IMR-90 (cell line): ENCODE measurements at regions not wholly inside any gene's neighbourhood (a gene's known extent, or its start where the extent isn't known, plus 50 kb on each side); places are given as distances from the start of the nearest gene placed in this dataset.

ENCODE experiments used
- ATAC-seq: fragments of 200-7000 bp; cut with Tn5 transposase; 2 replicates; pipeline ENCODE4 v1.9.1; 2020; ENCODE audit warnings: low read depth, mild to moderate bottlenecking, moderate library complexity
- BruUV-seq: library from RNA; stranded (reverse); fragments of 400-500 nt; replicated peaks from 2 replicates; lab custom pipeline; 2021; lab: Mats Ljungman, UMichigan
- CTCF ChIA-PET: fragments of 300-600 bp; formaldehyde crosslinking; extraction: SDS; loops from one replicate; lab custom pipeline; 2021; ENCODE audit warnings: antibody characterized with exemption; lab: Yijun Ruan, JAX
- POLR2A ChIA-PET: fragments of 300-600 bp; sonication (Branson Sonifier 250); formaldehyde crosslinking; loops from one replicate; lab custom pipeline; 2022; ENCODE audit warnings: antibody characterized with exemption; ENCODE audit not compliant: unreplicated experiment; lab: Charles Lee
- DNase-seq: peaks from one replicate; pipeline ENCODE4 v3.0.0; 2013
- H2AFZ ChIP-seq: replicated peaks from 2 replicates; pipeline ENCODE3; 2013; ENCODE audit warnings: low read length, mild to moderate bottlenecking; ENCODE audit not compliant: poor library complexity
- H2AK5ac ChIP-seq: 2 replicates; pipeline ENCODE4 v1.6.1; 2013; ENCODE audit warnings: low read depth, low read length, inconsistent platforms
- H2AK9ac ChIP-seq: replicated peaks from 2 replicates; pipeline ENCODE3; 2013; ENCODE audit warnings: mild to moderate bottlenecking, low read depth, low read length, moderate library complexity; ENCODE audit not compliant: poor library complexity
- H2BK120ac ChIP-seq: 2 replicates; pipeline ENCODE4 v1.6.1; 2013; ENCODE audit warnings: low read depth, low read length, inconsistent platforms
- H2BK15ac ChIP-seq: 3 replicates; pipeline ENCODE4 v1.6.1; 2013; ENCODE audit warnings: low read depth, low read length, inconsistent platforms
- H2BK20ac ChIP-seq: 2 replicates; pipeline ENCODE4 v1.6.1; 2013; ENCODE audit warnings: low read depth, mild to moderate bottlenecking, inconsistent platforms, low read length, moderate library complexity
- H2BK5ac ChIP-seq: 2 replicates; pipeline ENCODE4 v1.6.1; 2013; ENCODE audit warnings: mild to moderate bottlenecking, low read depth, low read length, inconsistent platforms; ENCODE audit not compliant: poor library complexity, severe bottlenecking
- H3K14ac ChIP-seq: replicated peaks from 2 replicates; pipeline ENCODE4 v1.6.1; 2013; ENCODE audit warnings: low read depth, low read length, inconsistent platforms
- H3K18ac ChIP-seq: 2 replicates; pipeline ENCODE4 v1.6.1; 2013; ENCODE audit warnings: low read depth, low read length, control low read depth
- H3K23ac ChIP-seq: 2 replicates; pipeline ENCODE4 v1.6.1; 2013; ENCODE audit warnings: low read depth, low read length, inconsistent platforms
- H3K27ac ChIP-seq: 2 replicates; pipeline ENCODE4 v1.5.1; 2013; ENCODE audit warnings: mild to moderate bottlenecking, control low read depth, low read length; ENCODE audit not compliant: insufficient read depth
- H3K27me3 ChIP-seq: 2 replicates; pipeline ENCODE4 v1.6.1; 2013; ENCODE audit warnings: low read length; ENCODE audit not compliant: control insufficient read depth, insufficient read depth
- H3K36me3 ChIP-seq: 2 replicates; pipeline ENCODE4 v1.6.1; 2013; ENCODE audit warnings: low read length, mixed read lengths; ENCODE audit not compliant: control insufficient read depth, insufficient read depth
- H3K4ac ChIP-seq: 2 replicates; pipeline ENCODE4 v1.6.1; 2013; ENCODE audit warnings: low read depth, low read length, inconsistent platforms
- H3K4me1 ChIP-seq: 2 replicates; pipeline ENCODE4 v1.6.1; 2013; ENCODE audit warnings: low read length, mixed read lengths; ENCODE audit not compliant: control insufficient read depth, insufficient read depth
- H3K4me2 ChIP-seq: 2 replicates; pipeline ENCODE4 v1.6.1; 2013; ENCODE audit warnings: low read depth, mild to moderate bottlenecking, control low read depth, low read length, moderate library complexity
- H3K4me3 ChIP-seq: 2 replicates; pipeline ENCODE4 v1.5.1; 2013; ENCODE audit warnings: low read depth, mild to moderate bottlenecking, control low read depth, low read length, moderate library complexity; ENCODE audit not compliant: insufficient read depth
- H3K56ac ChIP-seq: 2 replicates; pipeline ENCODE4 v1.6.1; 2013; ENCODE audit warnings: low read length, inconsistent platforms; ENCODE audit not compliant: insufficient read depth; ENCODE audit errors: extremely low read depth
- H3K79me1 ChIP-seq, 2 experiments: 2 replicates each; pipeline ENCODE4 v1.6.1; 2013; ENCODE audit warnings: low read length in 2 of 2, inconsistent platforms in 1 of 2, low read depth in 1 of 2
- H3K9ac ChIP-seq: 2 replicates; pipeline ENCODE4 v1.6.1; 2013; ENCODE audit warnings: low read depth, low read length, control low read depth
- H3K9me1 ChIP-seq: 2 replicates; pipeline ENCODE4 v1.6.1; 2013; ENCODE audit warnings: low read length, inconsistent platforms; ENCODE audit not compliant: insufficient read depth
- H3K9me3 ChIP-seq: 2 replicates; pipeline ENCODE4 v1.6.1; 2013; ENCODE audit warnings: low read length; ENCODE audit not compliant: control insufficient read depth, insufficient read depth
- H4K20me1 ChIP-seq: 2 replicates; pipeline ENCODE4 v1.6.1; 2013; ENCODE audit warnings: low read length, inconsistent platforms; ENCODE audit not compliant: insufficient read depth
- H4K5ac ChIP-seq: 2 replicates; pipeline ENCODE4 v1.6.1; 2013; ENCODE audit warnings: mild to moderate bottlenecking, low read depth, low read length, control low read depth
- H4K8ac ChIP-seq, 2 experiments: 2 replicates each; pipeline ENCODE4 v1.6.1; 2013; ENCODE audit warnings: low read depth in 2 of 2, low read length in 2 of 2, control low read depth in 1 of 2, inconsistent platforms in 1 of 2
- H4K91ac ChIP-seq: 2 replicates; pipeline ENCODE4 v1.6.1; 2013; ENCODE audit warnings: low read depth, low read length, inconsistent platforms; ENCODE audit not compliant: insufficient read depth
- BHLHE40 ChIP-seq: fragments of 150-350 bp; IDR thresholded peaks from 2 replicates; pipeline ENCODE4 v1.6.1; 2016; ENCODE audit warnings: mild to moderate bottlenecking, low read depth, low read length
- CTCF ChIP-seq: conservative IDR thresholded peaks from 2 replicates; pipeline ENCODE4 v1.5.1; 2012; ENCODE audit warnings: mild to moderate bottlenecking, low read depth, low read length, improper control_type of control experiment
- ELK1 ChIP-seq: fragments of 150-350 bp; IDR thresholded peaks from 2 replicates; pipeline ENCODE4 v1.6.1; 2016; ENCODE audit warnings: low read depth, mild to moderate bottlenecking, low read length, moderate library complexity, borderline replicate concordance
- MAFK ChIP-seq: IDR thresholded peaks from 2 replicates; pipeline ENCODE4 v1.6.1; 2012; ENCODE audit warnings: low read depth, low read length, improper control_type of control experiment
- MAZ ChIP-seq: IDR thresholded peaks from 2 replicates; pipeline ENCODE4 v1.6.1; 2012; ENCODE audit warnings: low read depth, mild to moderate bottlenecking, low read length, improper control_type of control experiment, moderate library complexity, borderline replicate concordance
- MXI1 ChIP-seq: IDR thresholded peaks from 2 replicates; pipeline ENCODE4 v1.6.1; 2012; ENCODE audit warnings: low read depth, mild to moderate bottlenecking, low read length, moderate library complexity, borderline replicate concordance
- NFE2L2 ChIP-seq: fragments of 150-350 bp; IDR thresholded peaks from 2 replicates; pipeline ENCODE4 v1.6.1; 2016; ENCODE audit warnings: low read depth, mild to moderate bottlenecking, low read length
- POLR2A ChIP-seq: IDR thresholded peaks from 2 replicates; pipeline ENCODE4 v1.6.1; 2012; ENCODE audit warnings: mild to moderate bottlenecking, low read depth, low read length
- RAD21 ChIP-seq: IDR thresholded peaks from 2 replicates; pipeline ENCODE4 v1.6.1; 2012; ENCODE audit warnings: low read length, improper control_type of control experiment
- RFX5 ChIP-seq: IDR thresholded peaks from 2 replicates; pipeline ENCODE4 v1.8.0; 2012; ENCODE audit warnings: low read depth, mild to moderate bottlenecking, low read length, moderate library complexity
- SMC3 ChIP-seq: fragments of 150-350 bp; IDR thresholded peaks from 2 replicates; pipeline ENCODE4 v1.6.1; 2016; ENCODE audit warnings: low read depth, mild to moderate bottlenecking, antibody characterized with exemption, low read length, moderate library complexity
- USF2 ChIP-seq: fragments of 150-350 bp; IDR thresholded peaks from 2 replicates; pipeline ENCODE4 v1.6.1; 2017; ENCODE audit warnings: mild to moderate bottlenecking, antibody characterized with exemption, low read length, low read depth
- WGBS, 2 experiments: methylation state at CpG; one replicate each; pipeline versions ENCODE4 v1.1.5 to v1.1.7; 2013; ENCODE audit warnings: missing lambda C conversion rate in 2 of 2; ENCODE audit not compliant: insufficient read length in 1 of 2; ENCODE audit errors: extremely low coverage in 2 of 2; 5-methylcytosine and 5-hydroxymethylcytosine counted together
- dilution Hi-C: fragments of 300-500 bp; cut with HindIII; formaldehyde crosslinking; loops from one replicate; pipeline ENCODE4 v1.14.3; 2018; ENCODE audit warnings: low sequenced_read_pairs; ENCODE audit not compliant: unreplicated experiment
- in situ Hi-C: fragments of 300-500 bp; cut with MboI; formaldehyde crosslinking; loops from 3 replicates; pipeline ENCODE4 v1.14.3; 2019; ENCODE audit warnings: low sequenced_read_pairs, inconsistent platforms, mixed read lengths
- intact Hi-C: fragments of 100-400 bp; cut with micrococcal nuclease; formaldehyde crosslinking; loops from 2 replicates; pipeline ENCODE4 v1.10.0; 2022

GRCh38 chr12:113594967-113595366 lies 123.3 kb upstream of the LHX5 start:
- WGBS, 2 experiments = no CpG with 5 or more reads among the region's 2 CpGs
- CTCF ChIA-PET = no interaction called here
- Histone ChIP-seq H3K4me2 (no peak overlapping the region), H3K27me3 (no peaks in the 10 kb centered on the region), H2BK5ac (no peak overlapping the region), H2AK5ac (no peak overlapping the region), H3K4me3 (no peak overlapping the region), H3K79me1 (no peaks in the 10 kb centered on the region), H4K20me1 (no peaks in the 10 kb centered on the region), H3K27ac (no peak overlapping the region), H2BK120ac (no peak overlapping the region), H3K36me3 (no peaks in the 10 kb centered on the region), H4K5ac (no peak overlapping the region), H2BK15ac (no peak overlapping the region), H3K4me1 (no peaks in the 10 kb centered on the region), H3K23ac (no peak overlapping the region), H3K9me1 (no peaks in the 10 kb centered on the region), H3K56ac (no peak overlapping the region), H3K14ac (no peak overlapping the region), H4K91ac (no peak overlapping the region), H2AFZ (no peak overlapping the region), H3K9ac (no peak overlapping the region), H4K8ac (no peak overlapping the region), H3K4ac (no peak overlapping the region), H2AK9ac (no peak overlapping the region), H3K18ac (no peak overlapping the region), H3K9me3 (no peaks in the 10 kb centered on the region), H2BK20ac (no peak overlapping the region)
- intact Hi-C loops = no loop called here
- no peak for TF ChIP-seq RFX5
- no peak for TF ChIP-seq USF2
- TF ChIP-seq ELK1 = no peak
- no peak for TF ChIP-seq MXI1
- TF ChIP-seq CTCF = no peak
- no peak for TF ChIP-seq BHLHE40
- TF ChIP-seq SMC3 = no peak
- no peak for TF ChIP-seq POLR2A
- no peak for TF ChIP-seq MAZ
- TF ChIP-seq NFE2L2 = no peak
- TF ChIP-seq MAFK = no peak
- no peak for TF ChIP-seq RAD21
- in situ Hi-C loops = no loop called here
- no TSS peak for BruUV-seq
- ATAC-seq = no peak
- dilution Hi-C loops = no loop called here
- POLR2A ChIA-PET = no interaction called here
- DNase-seq = no peak
